ENCODE measurements at regions not wholly inside any gene's neighbourhood (a gene's known extent, or its start where the extent isn't known, plus 50 kb on each side); places are given as distances from the start of the nearest gene placed in this dataset.

GRCh38 chr2:163291790-163292189, 444.0 kb downstream of the FIGN start:
- in situ Hi-C loops (cut with MboI; ENCODE audit: low sequenced_read_pairs) = no loop called here

GRCh38 chr2:163281717-163282116, 443.1 kb upstream of the KCNH7 start:
- in situ Hi-C loops (cut with MboI; ENCODE audit: low sequenced_read_pairs) = no loop called here

GRCh38 chr2:163269374-163270021, 430.9 kb upstream of the KCNH7 start:
- in situ Hi-C loops (cut with MboI; ENCODE audit: low sequenced_read_pairs) = no loop called here

- in situ Hi-C loops (cut with MboI; ENCODE audit: low sequenced_read_pairs) = no loop called here
These were observed 428.2 kb upstream of the KCNH7 start for GRCh38 chr2:163266772-163267171.

- in situ Hi-C loops (cut with MboI; ENCODE audit: low sequenced_read_pairs) = no loop called here
These were observed 427.0 kb upstream of the KCNH7 start for GRCh38 chr2:163265562-163265961.

GRCh38 chr2:163264341-163264740, 425.8 kb upstream of the KCNH7 start:
- in situ Hi-C loops (cut with MboI; ENCODE audit: low sequenced_read_pairs) = no loop called here

- in situ Hi-C loops (cut with MboI; ENCODE audit: low sequenced_read_pairs) = no loop called here
These were observed 420.9 kb upstream of the KCNH7 start for GRCh38 chr2:163259489-163259888.

- in situ Hi-C loops (cut with MboI; ENCODE audit: low sequenced_read_pairs) = no loop called here
These were observed 416.5 kb upstream of the KCNH7 start for GRCh38 chr2:163255086-163255485.

- in situ Hi-C loops (cut with MboI; ENCODE audit: low sequenced_read_pairs) = no loop called here
These were observed 415.2 kb upstream of the KCNH7 start for GRCh38 chr2:163253621-163254285.

- in situ Hi-C loops (cut with MboI; ENCODE audit: low sequenced_read_pairs) = no loop called here
These were observed 413.6 kb upstream of the KCNH7 start for GRCh38 chr2:163252199-163252598.

GRCh38 chr2:163248376-163249253, 410.0 kb upstream of the KCNH7 start:
- in situ Hi-C loops (cut with MboI; ENCODE audit: low sequenced_read_pairs) = no loop called here

GRCh38 chr2:163247847-163248220, 409.3 kb upstream of the KCNH7 start:
- in situ Hi-C loops (cut with MboI; ENCODE audit: low sequenced_read_pairs) = no loop called here

- in situ Hi-C loops (cut with MboI; ENCODE audit: low sequenced_read_pairs) = no loop called here
These were observed 408.7 kb upstream of the KCNH7 start for GRCh38 chr2:163247156-163247846.

GRCh38 chr2:163246135-163246534, 407.6 kb upstream of the KCNH7 start:
- in situ Hi-C loops (cut with MboI; ENCODE audit: low sequenced_read_pairs) = no loop called here

GRCh38 chr2:163236553-163236952, 398.0 kb upstream of the KCNH7 start:
- in situ Hi-C loops (cut with MboI; ENCODE audit: low sequenced_read_pairs) = no loop called here

GRCh38 chr2:163231666-163232065, 393.1 kb upstream of the KCNH7 start:
- in situ Hi-C loops (cut with MboI; ENCODE audit: low sequenced_read_pairs) = no loop called here

- in situ Hi-C loops (cut with MboI; ENCODE audit: low sequenced_read_pairs) = no loop called here
These were observed 375.1 kb upstream of the KCNH7 start for GRCh38 chr2:163213661-163214081.

GRCh38 chr2:163210430-163210918, 371.9 kb upstream of the KCNH7 start:
- in situ Hi-C loops (cut with MboI; ENCODE audit: low sequenced_read_pairs) = no loop called here

GRCh38 chr2:163207693-163208370, 369.3 kb upstream of the KCNH7 start:
- in situ Hi-C loops (cut with MboI; ENCODE audit: low sequenced_read_pairs) = no loop called here

- in situ Hi-C loops (cut with MboI; ENCODE audit: low sequenced_read_pairs) = no loop called here
These were observed 367.2 kb upstream of the KCNH7 start for GRCh38 chr2:163205589-163206254.
